ENCODE measurements at regions not wholly inside any gene's neighbourhood (a gene's known extent, or its start where the extent isn't known, plus 50 kb on each side); places are given as distances from the start of the nearest gene placed in this dataset.
"Not testable (repeated sequence)": the region's sequence is repeated elsewhere in the genome, so short reads cannot be mapped to it uniquely, and the experiment has no call there.

DNA sequence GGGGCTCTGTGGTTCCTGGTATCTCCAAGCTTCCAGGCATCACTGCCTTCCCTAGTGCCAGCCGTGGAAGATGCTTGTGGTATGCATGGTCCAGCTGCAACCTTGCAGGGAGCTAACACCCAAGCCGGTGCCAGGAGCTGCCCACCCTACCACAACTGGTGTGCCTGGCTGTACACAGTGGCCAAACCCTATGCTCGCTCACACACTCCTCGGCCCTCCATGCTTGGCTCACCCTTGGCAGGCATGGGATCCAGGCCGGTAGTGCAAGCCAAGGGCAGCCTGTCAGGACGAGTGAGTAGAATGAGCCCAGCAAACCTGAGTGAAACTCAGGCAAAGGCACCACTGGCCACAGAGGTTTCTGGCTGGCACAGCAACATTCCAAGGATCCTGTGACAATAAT is 1676.0 kb downstream of the SLITRK1 start:
- no peak for DNase-seq (ENCODE audit: low read depth)

DNA sequence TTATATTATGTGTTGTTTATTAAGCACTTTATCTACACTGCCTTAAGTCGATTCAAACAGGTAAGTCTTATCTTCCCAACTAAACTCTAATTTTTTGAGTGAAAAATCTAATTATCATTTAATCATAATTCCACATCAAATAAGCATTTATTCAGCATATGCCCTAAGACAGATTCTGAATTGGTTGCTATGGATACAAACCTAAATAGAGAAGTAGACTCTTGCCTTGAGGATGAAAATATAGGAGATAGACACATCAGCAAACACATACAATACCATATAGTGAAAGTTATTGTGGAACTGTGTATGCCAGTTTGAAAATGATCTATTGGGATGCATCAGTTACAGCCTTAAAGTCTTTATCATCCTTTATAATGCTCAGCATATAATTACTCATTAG is 1679.9 kb downstream of the SLITRK1 start:
- DNase-seq (ENCODE audit: low read depth), result no peak

DNA sequence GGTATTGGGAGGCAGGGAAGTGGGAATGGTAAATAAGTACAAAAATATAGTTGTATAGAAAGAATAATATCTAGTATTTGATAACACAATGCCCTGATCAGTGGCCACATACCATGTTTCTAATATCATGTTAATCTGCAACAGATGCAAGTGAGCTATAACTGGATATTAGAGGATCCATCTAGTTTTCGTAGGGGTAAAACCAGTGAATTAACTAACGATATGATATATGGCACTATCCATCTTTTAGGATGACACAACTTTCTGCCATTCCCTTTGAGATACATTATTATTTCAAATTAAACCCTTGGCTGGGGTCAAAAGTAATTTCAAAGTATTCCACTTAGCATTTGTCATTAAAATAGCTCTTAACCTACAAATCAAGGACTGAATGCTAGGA is 1686.2 kb downstream of the SLITRK1 start:
- no peak for DNase-seq (ENCODE audit: low read depth)

DNA sequence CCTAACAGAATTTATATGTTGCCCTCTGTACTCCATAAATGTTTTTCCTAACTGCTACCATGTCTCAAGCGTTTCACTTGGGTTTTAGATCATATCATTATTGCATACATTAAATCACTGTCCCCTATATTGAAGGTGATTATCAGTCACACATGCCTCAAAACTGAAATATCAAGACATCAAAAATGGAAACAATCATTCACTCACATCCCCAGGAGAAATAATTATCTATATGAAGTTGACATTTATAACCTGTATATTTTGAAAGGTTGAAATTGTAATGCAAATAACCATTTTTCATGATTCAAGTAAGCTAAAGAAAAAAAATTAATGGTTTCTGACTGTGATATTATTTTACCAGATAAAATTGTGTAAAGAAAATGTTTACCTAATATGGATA is 1695.0 kb downstream of the SLITRK1 start:
- no peak for DNase-seq (ENCODE audit: low read depth)

DNA sequence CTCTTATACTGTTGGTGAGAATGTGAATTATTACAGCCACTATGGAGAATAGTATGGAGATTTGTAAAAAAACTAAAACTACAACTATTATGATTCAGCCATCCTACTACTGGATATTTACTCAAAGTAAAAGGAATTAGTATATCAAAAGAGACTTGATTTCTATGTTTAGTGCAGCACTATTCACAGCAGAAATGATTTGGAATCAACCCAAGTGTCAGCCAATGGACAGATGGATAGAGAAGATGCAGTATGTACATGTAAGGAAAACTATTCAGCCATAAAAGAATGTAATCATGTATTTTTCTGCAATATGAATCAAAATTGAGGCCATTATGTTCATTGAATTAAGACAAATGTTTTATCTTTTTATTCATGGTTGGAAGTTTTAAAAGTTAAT is 1705.5 kb downstream of the SLITRK1 start:
- no peak for DNase-seq (ENCODE audit: low read depth)

DNA sequence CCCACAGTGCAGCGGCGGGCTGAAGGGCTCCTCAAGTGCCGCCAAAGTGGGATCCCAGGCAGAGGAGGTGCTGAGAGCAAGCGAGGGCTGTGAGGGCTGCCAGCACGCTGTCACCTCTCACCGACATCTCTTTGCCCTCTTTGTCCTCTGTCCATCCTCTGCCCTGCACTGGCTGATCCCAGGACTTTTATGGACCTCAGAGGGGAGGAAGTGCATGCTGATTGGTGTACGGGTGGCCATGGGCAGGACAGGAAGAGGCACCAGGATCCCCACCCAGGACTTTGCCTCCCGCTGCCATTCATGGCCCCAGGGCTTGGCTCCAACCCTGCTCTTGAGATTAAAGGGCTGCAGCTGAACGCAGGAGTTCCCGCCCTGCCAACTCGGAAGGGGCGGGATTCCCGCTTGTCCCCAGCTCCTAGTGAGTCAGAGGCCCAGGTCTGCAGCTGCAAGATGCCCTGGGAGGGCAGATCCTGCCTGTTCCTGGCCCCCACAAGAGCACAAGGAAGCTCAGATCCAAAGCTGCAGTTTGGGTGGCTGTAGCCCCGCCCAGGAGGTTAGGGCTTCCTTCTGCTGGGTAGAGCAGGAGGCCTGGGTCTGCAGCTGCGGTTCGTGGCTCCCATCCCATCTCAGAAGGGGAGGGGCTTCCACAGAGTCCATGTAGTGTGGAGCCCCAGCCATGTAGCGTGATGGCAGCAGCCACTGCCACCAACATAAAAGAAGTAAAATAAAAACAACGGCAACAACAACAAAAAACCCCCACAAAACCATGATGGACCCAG is 1716.7 kb downstream of the SLITRK1 start:
- no peak for DNase-seq (ENCODE audit: low read depth)

DNA sequence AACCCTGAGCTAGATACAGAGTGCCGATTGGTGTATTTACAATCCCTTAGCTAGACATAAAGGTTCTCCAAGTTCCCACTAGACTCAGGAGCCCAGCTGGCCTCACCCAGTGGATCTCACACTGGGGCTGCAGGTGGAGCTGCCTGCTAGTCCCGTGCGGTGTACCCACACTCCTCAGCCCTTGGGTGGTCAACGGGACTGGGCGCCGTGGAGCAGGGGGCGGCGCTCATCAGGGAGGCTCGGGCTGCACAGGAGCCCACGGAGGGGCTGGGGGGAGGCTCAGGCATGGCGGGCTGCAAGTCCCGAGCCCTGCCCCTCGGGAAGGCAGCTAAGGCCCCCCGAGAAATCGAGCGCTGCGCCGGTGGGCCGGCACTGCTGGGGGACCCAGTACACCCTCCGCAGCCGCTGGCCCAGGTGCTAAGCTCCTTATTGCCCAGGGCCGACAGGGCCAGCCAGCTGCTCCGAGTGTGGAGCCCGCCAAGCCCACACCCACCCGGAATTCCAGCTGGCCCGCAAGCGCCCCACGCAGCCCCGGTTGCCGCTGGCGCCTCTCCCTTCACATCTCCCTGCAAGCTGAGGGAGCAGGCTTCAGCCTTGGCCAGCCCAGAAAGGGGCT is 1717.4 kb downstream of the SLITRK1 start:
- not testable (repeated sequence) for DNase-seq (ENCODE audit: low read depth)

DNA sequence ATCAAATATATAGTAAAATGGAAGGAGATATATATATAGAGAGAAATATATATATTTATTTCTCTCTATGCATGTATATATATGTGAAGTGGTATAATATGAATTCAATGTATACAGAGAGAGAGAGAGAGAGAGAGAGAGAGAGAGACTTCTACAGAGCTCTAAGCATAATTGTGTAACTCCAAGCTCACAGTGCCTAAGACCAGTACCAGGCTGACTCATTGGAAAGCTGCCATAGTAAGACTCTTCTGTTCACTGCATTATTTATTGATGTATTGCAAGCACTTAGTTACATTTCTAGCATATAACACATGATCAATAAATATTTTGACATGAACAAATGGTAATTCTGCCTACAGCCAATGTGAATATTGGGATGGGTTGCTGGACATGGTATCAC is 1734.7 kb downstream of the SLITRK1 start:
- DNase-seq (ENCODE audit: low read depth), result no peak

DNA sequence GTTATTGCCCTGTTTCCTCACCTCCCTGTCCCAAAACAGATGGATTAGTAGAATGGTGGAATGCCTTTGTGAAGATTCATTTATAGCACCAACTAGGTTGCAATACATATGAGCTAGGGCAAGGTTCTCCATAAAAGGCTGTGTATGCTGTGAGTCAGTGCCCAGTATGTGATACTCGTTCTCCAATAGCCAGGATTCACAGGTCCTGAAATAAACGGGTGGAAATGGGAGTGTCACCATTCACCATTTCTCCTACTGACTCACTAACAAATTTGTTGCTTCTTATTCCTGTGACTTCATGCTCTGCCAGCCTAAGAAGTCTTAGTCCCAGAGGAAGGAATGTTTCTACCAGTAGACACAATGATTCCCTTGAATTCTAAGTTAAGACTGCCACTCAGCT is 1745.4 kb downstream of the SLITRK1 start:
- no peak for DNase-seq (ENCODE audit: low read depth)

DNA sequence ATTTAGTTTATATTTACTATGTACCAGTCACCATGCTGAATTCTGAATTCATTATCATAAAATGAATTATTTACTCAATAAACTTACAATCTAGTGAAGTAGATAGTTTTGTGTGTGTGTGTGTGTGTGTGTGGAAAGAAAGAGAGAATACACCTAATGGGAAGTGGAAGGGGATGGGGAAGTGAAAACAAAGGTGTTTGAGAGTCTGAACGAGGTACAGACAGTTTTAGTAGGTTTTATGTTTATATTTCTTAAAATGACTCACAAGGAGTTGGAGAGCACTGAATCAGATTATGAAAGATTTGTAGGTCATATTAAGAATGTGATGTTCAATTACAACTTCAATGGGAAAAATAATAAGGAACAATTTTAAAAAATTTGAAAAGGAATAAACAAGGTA is 1753.0 kb downstream of the SLITRK1 start:
- no peak for DNase-seq (ENCODE audit: low read depth)

DNA sequence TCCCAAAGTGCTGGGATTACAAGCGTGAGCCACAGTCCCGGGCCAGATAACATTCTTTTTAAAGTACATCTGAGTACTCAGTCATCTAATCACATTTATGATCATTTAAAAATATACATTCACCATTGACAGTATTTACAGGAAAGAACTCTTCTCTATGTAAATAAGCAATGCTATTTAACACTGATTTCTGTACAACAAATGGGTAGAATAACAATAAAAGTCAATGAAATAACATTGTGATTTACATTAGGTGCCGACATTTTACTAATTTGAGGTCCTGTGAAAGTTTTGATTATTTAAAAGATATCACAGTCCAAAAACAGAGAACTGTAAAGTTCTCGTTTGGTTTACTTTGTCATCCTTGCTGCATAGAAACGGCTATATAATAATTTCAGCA is 1763.7 kb downstream of the SLITRK1 start:
- DNase-seq (ENCODE audit: low read depth), result no peak

DNA sequence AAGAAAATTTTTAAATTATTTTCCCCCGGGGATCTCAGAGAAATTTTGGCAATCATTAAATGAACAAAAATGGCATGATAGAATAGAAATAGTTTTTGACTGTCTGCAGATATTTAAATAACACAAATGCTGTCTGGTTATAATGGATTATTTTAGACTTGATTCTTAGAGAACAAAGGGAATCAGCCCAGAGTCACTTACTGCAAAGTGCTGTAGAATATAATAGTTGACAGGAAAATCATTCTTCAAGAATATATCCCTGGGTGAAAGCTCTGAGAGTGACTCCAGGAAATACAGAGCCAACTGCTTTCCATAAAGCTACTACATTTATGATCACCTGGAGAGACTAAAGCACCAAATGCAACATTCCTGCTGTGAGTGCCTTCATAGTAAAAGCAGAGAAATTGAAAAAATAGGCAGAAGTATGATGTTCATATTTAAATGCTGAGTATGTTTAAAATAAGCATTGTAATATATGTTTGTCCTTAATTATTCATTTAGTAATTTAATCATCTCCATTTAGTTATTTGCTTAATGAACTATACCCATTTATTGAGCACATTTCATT is 1765.8 kb downstream of the SLITRK1 start:
- DNase-seq (ENCODE audit: low read depth), result no peak

DNA sequence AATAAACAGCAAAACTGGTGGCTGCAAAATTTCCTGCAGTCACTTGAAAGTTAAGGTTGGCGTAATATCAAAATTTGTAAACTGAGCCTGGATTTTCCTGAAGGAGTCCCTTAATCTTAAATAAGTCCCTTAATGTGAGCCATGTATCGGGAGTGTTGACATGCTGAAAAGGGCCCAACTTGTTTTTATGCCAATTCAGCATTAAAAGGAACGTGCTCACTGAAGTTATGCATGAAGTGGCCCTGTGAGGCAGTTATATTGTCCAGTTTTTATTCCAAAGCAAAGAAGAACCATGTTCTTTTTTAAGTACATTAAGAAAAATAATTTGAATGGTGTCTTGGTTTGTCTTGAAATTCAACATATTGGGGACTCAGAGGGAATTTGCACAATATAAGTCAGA is 1766.9 kb downstream of the SLITRK1 start:
- DNase-seq (ENCODE audit: low read depth), result no peak

DNA sequence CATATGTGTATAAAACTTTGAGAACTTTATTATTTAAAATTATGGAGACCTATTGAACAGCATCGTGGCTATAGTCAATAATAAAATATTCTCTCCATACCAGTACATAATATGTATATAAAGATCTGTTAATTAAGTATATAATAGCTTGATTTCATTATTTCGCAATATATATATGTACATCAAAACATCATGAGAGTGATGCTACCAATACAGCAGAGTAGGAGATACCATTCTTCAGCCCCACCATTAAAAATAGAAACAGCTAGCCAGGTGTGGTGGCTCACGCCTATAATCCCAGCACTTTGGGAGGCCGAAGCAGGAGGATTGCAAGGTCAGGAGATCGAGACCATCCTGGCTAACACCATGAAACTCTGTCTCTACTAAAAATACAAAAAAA is 1755.3 kb upstream of the SPRY2 start:
- no peak for DNase-seq (ENCODE audit: low read depth)

DNA sequence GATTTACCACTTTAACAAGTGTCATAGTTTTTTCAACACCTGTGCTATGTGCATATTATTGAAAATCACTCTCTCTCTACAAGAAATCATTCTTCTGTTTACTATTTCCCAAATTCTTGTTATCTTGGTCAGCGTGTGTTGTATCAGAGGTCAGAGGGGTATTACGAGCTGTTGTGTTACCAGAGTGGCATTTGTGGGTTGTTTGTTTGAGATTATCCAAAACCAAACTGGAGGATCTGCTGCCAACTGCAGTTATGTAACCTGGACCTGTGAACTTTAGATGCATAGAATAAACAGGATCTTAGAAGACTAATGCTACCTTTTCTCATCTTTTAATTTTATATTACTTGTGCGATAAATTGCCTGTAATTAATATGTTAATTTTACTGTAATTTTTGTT is 1751.4 kb upstream of the SPRY2 start:
- no peak for DNase-seq (ENCODE audit: low read depth)

DNA sequence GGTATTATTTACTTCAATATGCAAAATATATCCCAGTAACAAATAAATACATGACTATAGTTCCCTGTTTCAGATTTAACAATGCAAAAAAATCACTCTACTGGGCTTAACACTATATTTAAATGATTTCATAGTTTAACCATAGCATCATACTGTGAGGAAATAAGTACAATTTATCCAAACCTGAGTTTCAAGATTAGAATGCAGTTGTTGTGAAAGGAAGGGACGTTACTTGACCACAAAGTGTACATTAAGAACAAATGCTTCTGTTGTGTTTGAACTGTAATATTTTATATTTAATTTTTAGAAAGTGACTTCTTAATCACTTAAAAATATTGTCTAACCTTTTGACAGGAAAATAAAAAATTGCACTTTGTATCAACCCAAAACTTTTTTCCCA is 1747.9 kb upstream of the SPRY2 start:
- no peak for DNase-seq (ENCODE audit: low read depth)

DNA sequence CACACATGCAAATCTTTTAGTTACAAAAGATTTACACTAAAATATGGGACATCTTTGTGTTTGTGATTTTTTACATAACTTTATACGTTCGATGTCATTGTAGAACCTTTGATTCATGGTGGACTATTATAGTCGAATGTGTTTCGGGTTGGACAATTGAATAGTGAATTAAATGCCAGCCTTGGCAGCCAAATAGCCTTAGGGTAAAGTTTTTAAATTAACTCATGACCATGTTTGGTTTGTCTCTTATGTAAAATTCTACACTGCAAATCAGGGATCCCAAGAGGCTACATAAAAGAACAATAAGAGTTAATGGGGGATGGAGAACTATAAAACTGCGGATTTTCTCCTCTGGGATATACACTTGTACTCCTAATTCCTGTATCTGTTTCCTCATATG is 1735.6 kb upstream of the SPRY2 start:
- no peak for DNase-seq (ENCODE audit: low read depth)

DNA sequence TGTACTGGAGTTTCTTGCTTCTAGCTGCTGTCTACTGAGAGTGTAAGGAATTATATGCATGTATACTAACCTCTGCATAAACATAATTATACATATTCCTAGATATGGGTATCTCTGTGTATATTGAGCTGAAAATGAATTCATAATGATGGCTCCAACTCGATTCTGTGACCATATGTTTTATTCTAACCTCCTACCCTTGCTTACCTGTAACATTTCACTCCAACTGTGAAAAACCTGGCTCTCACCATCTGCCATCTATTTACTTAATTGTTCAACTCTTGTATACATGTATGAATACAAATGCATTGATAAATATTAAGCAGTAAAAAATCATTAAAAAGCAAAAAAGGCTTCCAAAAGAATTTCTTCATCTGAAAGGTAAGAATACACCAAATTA is 1729.5 kb upstream of the SPRY2 start:
- no peak for DNase-seq (ENCODE audit: low read depth)

DNA sequence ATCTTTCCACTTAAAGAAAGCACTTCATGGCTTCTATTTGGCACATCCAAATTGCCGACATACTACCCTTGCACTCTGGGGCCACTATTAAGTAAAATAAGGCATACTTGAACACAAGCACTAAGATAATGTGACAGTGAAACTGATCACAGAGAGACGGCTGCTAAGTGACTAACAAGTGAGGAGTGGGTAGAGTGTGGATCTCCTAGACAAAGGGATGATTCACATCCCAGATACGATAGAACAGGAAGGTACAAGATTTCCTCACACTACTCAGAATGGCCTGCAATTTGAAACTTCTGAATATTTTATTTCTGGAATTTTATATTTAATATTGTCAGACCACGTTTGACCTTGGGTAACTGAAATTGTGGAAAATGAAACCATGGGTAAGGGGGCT is 1721.8 kb upstream of the SPRY2 start:
- DNase-seq (ENCODE audit: low read depth), result no peak

DNA sequence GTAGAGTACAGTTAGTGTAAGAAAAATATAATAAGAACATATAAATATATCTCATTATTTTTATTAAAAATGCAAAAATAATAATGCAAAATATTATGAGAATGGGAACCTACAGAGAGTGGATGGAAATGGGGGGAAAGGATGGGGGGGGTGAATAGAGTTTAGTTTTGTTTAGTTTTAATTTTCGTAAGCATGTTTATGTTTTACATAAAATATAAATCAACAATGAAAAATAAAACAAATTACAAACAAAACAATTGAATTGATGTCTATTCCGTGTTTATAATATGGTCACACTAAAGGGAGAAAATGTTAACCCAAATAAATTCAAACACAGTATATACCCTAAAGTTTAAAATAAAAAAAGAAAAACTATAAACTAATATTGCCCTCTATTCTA is 1717.4 kb upstream of the SPRY2 start:
- DNase-seq (ENCODE audit: low read depth), result no peak

DNA sequence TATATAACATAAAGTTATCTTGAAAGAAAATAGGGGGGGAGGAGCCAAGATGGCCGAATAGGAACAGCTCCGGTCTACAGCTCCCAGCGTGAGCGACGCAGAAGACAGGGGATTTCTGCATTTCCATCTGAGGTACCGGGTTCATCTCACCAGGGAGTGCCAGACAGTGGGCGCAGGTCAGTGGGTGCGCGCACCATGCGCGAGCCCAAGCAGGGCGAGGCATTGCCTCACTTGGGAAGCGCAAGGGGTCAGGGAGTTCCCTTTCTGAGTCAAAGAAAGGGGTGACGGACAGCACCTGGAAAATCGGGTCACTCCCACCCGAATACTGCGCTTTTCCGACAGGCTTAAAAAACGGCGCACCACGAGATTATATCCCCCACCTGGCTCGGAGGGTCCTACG is 1704.4 kb upstream of the SPRY2 start:
- not testable (repeated sequence) for DNase-seq (ENCODE audit: low read depth)

DNA sequence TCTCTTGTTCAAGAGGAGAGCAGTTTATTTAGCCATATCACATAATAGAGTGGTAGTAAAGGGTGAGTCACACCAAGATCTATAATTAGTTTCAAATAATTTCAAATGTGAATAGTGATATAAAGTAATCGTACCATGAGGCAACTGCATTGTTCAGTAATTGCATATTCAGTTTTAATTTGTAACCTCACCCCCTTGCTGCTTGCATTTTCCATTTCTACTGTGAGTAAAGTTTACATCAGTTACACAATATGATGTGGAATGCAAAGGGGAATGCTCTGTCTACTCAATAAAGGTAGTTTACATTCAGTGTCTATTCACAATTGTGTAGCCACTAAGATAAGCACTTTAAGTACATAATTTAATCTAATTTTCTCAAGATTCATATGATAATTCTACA is 1695.7 kb upstream of the SPRY2 start:
- no peak for DNase-seq (ENCODE audit: low read depth)

DNA sequence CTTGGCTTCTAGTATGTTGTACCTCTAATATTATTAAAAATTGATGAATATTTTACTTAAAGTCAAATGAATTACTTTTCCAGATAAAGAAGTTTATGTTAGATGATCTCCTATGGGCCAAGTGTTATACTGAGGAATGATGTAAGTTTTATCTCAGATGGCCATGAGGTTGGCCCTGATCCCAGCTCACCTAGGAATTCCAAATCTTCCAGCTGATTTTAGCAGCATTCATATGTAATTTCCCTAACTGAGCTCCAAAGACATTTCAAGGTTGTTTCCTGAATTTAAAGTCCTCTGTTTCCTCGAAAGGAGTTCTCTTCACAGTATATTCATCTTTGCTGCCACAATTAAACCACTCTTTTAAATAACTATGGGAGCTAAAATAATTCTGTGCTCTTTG is 1670.4 kb upstream of the SPRY2 start:
- DNase-seq (ENCODE audit: low read depth), result no peak

DNA sequence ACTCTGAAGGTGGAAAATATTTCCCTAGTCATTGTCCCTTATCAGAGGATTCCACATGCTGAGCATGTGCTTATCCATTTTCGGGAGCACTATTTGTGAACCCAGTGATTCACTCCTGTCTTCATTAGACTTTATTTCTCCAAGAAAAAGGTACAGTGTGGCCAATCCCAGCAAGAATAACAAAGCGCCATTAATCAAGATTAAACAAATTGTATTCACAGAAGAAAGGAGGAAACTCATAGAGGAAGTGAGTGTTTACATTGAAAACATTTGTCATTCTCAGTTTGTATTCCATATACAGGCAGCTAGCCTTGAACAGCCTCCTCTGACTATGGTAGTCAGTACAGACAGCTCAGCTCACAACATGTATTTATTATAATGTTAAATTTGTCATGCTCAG is 1669.9 kb upstream of the SPRY2 start:
- DNase-seq (ENCODE audit: low read depth), result no peak
